Lower lobe of right lung (tissue), 2 donors: ENCODE measurements at regions not wholly inside any gene's neighbourhood (a gene's known extent, or its start where the extent isn't known, plus 50 kb on each side); places are given as distances from the start of the nearest gene placed in this dataset.
A peak's percentile ranks its signal among the peaks of the same experiment; 100 is the strongest.

Source experiments
- ATAC-seq, 2 donors: fragments of 200-7000 bp; cut with Tn5 transposase; one replicate each; pipeline ENCODE4 v1.9.1; 2020 to 2022; ENCODE audit warnings: mild to moderate bottlenecking in 2 of 2, moderate library complexity in 2 of 2
- DNase-seq: peaks from one replicate; pipeline ENCODE4 v3.0.0-alpha.2; 2020
- H3K27ac ChIP-seq: fragments of 200-600 bp; one replicate; pipeline ENCODE4 v1.8.0; 2022
- H3K27me3 ChIP-seq: fragments of 200-600 bp; one replicate; pipeline ENCODE4 v1.8.0; 2022; ENCODE audit warnings: low read depth
- H3K36me3 ChIP-seq: fragments of 200-600 bp; one replicate; pipeline ENCODE4 v1.8.0; 2022; ENCODE audit warnings: mild to moderate bottlenecking
- H3K4me1 ChIP-seq: fragments of 200-600 bp; one replicate; pipeline ENCODE4 v1.8.0; 2022
- H3K4me3 ChIP-seq: fragments of 200-600 bp; one replicate; pipeline ENCODE4 v1.8.0; 2022; ENCODE audit warnings: mild to moderate bottlenecking
- H3K9me3 ChIP-seq: fragments of 200-600 bp; one replicate; pipeline ENCODE4 v1.8.0; 2022
- intact Hi-C: fragments of 100-400 bp; cut with DNase I; formaldehyde crosslinking; loops from one replicate; pipeline ENCODE4 v1.11.0; 2022
- TF ChIP-seq, protein P1 (sequence below): fragments of 200-600 bp; IDR thresholded peaks from one replicate; pipeline ENCODE4 v1.8.0; 2022; ENCODE audit warnings: antibody characterized with exemption, mild to moderate bottlenecking
- donor health status: DM: no; HTN: yes; CAD: no; lungs with severe emphysema.

DNA sequence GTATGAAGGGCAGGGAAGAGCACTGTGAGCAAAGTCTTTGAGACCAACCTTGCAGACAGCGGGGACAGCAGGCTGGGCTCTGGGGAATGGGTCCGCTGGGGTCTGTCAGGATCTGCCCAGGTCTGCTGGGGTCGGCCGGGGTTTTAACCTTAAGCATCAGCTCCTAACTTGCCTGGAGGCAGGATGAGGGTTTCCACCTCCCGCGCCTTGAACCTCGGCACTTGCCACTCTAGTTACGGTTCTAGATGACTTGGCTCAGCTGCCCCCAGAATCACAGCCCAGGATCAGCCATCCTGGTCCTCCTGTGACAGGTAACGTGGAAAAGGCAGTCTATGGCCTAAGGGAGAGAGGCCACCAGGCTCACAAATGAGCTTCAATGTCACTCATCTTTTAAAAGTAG lies 50.4 kb upstream of the CACUL1 start:
- intact Hi-C loops = no loop called here
- ATAC-seq (no peak), DNase-seq (no peak)
- no peaks in the 10 kb centered on the region for H3K9me3 ChIP-seq
- no peaks in the 10 kb centered on the region for H3K36me3 ChIP-seq
- H3K27me3 ChIP-seq = no peaks in the 10 kb centered on the region
- no peak overlapping the region for H3K4me3 ChIP-seq
- TF ChIP-seq, protein P1, sequence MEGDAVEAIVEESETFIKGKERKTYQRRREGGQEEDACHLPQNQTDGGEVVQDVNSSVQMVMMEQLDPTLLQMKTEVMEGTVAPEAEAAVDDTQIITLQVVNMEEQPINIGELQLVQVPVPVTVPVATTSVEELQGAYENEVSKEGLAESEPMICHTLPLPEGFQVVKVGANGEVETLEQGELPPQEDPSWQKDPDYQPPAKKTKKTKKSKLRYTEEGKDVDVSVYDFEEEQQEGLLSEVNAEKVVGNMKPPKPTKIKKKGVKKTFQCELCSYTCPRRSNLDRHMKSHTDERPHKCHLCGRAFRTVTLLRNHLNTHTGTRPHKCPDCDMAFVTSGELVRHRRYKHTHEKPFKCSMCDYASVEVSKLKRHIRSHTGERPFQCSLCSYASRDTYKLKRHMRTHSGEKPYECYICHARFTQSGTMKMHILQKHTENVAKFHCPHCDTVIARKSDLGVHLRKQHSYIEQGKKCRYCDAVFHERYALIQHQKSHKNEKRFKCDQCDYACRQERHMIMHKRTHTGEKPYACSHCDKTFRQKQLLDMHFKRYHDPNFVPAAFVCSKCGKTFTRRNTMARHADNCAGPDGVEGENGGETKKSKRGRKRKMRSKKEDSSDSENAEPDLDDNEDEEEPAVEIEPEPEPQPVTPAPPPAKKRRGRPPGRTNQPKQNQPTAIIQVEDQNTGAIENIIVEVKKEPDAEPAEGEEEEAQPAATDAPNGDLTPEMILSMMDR = no peak
- no peak overlapping the region for H3K27ac ChIP-seq
- no peaks in the 10 kb centered on the region for H3K4me1 ChIP-seq

DNA sequence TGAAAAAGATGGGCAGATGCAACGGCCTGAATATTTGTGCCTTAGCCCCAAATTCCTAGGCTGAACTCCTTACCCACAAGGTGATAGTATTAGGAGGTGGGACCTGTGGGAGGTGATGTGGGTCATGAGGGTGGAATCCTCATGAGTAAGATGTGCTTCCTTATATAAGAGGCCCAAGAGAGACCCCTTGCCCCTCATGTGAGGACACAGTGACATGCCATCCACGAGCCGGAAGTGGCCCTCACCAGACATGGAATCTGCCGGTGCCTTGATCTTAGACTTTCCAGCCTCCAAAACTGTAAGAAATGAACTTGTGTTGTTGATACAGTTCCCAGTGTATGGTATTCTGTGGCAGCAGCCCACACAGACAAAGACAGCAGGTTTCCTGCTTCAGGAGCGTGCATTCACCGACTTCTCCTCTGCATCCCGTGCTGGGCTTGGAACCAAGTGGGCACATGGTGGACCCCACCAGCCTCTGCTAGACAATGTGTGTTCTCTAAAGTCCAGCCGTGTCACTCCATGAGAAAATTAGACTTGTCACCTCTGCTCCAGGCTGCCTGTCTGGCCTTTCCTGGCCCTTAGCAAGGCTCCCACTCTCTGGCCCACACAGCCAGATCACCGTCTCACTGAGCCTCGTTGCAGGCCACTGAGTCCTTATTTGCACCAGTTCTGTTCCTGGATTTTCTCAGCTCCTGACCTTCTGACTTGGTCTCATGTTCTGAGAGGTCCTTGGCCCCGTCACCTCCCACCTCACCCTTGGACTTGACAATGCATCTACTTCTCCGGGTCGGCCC lies 52.9 kb upstream of the CACUL1 start:
- Histone ChIP-seq H3K4me3 (no peak overlapping the region), H3K4me1 (no peaks in the 10 kb centered on the region), H3K27me3 (no peaks in the 10 kb centered on the region), H3K9me3 (no peaks in the 10 kb centered on the region), H3K36me3 (no peaks in the 10 kb centered on the region), H3K27ac (no peak overlapping the region)
- TF ChIP-seq, protein P1 = no peak
- no peak for DNase-seq
- intact Hi-C loops = no loop called here
- no peak for ATAC-seq

DNA sequence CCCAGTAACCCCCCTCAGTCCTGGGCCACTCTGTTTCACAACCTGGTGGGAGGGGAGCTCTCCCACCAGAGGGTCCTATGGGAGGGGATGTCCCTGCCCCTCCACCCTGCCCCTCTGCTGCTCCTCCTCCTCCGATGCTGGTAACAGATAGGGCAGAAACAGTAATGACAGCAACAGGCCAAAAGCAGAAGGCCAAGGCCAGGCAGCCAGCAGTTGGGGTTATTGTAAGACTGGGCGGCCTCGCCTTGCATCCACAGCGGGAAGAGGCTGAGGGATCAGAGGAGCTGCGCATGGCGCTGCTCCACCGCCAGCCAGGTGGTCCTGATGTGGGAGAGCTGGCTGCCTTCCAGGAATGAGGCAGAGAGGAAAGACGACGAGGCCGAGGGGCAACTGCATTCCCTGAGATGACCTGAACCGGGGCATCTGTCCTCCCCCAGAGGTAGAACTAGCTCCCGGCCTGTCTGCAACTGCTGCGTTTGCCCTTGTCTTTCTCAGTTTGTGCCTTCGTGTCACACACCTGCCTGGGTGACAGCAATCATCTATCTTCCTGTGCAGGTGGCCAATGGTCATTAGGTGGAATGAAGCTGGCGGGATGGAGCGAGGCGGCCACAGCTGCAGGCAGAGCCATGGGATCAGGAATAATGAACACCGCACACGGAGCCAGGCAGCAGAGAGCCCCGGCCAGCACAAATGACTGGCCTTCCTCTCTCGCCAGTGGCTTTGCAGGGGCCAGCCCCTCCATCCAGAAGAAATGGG lies 54.0 kb upstream of the CACUL1 start:
- H3K36me3 ChIP-seq = no peaks in the 10 kb centered on the region
- no peak for DNase-seq

DNA sequence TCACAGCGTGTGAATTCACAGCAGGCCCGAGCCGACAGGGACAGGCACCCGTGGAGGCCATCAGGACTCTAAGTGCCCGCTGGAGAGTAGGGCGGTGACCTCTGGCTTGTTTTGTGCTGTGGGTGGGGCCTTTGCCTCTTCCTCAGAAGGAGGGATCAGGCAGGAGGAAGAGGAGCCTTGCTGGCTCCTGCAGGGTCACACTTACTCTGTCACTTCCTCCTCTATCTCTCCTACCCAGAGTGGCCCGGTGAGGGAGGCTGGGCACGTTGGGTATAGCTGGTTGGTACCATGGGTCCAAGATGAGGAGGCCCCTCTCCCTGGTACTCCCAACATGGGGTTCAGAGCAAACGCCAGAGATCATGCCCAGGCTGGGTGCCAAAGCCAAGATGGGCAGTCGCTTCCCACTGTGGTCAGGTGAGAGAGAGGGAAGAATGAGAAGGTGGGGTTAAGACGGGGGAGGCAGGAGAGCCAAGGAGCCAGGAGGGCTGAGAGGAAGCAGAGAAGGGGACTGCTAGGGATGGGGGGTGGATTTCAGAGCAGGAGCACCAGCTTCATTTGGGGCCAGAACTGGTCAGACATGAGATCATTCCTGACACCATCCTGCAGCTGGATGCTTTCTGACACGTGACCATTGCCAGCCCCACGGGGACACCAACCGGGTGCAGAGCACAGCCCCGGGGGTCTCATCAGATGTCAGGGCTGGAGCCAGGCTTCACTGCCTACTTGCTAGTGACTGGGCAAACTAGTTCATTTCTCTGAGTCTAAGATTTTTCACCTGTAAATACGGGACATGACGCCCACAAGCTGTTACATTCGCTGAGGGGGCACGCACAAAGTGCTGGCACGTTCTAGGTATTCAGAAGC lies 54.8 kb upstream of the CACUL1 start:
- no peak for DNase-seq
- no peaks in the 10 kb centered on the region for H3K27me3 ChIP-seq
- intact Hi-C loops = no loop called here

More for the DNA sequence above, 54.0 kb upstream of the CACUL1 start:
- Histone ChIP-seq H3K4me1 (no peaks in the 10 kb centered on the region), H3K27ac (no peak overlapping the region), H3K9me3 (no peaks in the 10 kb centered on the region), H3K4me3 (no peak overlapping the region), H3K27me3 (no peaks in the 10 kb centered on the region)
- peak in 1 of 2 donors; percentile 6 for ATAC-seq
- TF ChIP-seq, protein P1 = no peak
- intact Hi-C loops = no loop called here

More for the DNA sequence above, 54.8 kb upstream of the CACUL1 start:
- Histone ChIP-seq H3K36me3 (no peaks in the 10 kb centered on the region), H3K27ac (no peak overlapping the region), H3K4me1 (no peaks in the 10 kb centered on the region), H3K4me3 (no peak overlapping the region), H3K9me3 (no peaks in the 10 kb centered on the region)
- ATAC-seq = peak; percentile 53 to 72
- TF ChIP-seq, protein P1 = no peak
